ENCODE measurements at regions not wholly inside any gene's neighbourhood (a gene's known extent, or its start where the extent isn't known, plus 50 kb on each side); places are given as distances from the start of the nearest gene placed in this dataset.

- H4K20me1 ChIP-seq (ENCODE audit: insufficient read depth): no peaks in the 10 kb centered on the region
- H3K9me2 ChIP-seq (ENCODE audit: insufficient read depth): no peaks in the 10 kb centered on the region
- H3K27me3 ChIP-seq (ENCODE audit: insufficient read depth, low read length): no peaks in the 10 kb centered on the region
- no peaks in the 10 kb centered on the region for H3K79me2 ChIP-seq (ENCODE audit: insufficient read depth, low read length)
- no peak for DNase-seq (ENCODE audit: low read depth, low spot score)
- peaks cover 26 to 31% of the 10 kb centered on the region in 2 experiments for H3K4me1 ChIP-seq (ENCODE audit: control insufficient read depth in 1 of 2, insufficient read depth in 2 of 2, low read length in 2 of 2)
- H3K9me3 ChIP-seq (ENCODE audit: control insufficient read depth in 1 of 2, insufficient read depth in 1 of 2, low read depth in 1 of 2, low read length in 2 of 2): no peaks in the 10 kb centered on the region
- ChIA-PET CTCF (no interaction called here), RAD21 (ENCODE audit: low non-redundant PET in 1 of 2, low total read pairs in 2 of 2, uncharacterized antibody in 2 of 2, unreplicated experiment in 2 of 2) (no interaction called here), POLR2A (no interaction called here)
- no peak for TF ChIP-seq YY1 (IDR thresholded peaks at IDR 0.05; ENCODE audit: extremely low read depth, insufficient replicate concordance, low read depth, low read length)
- TF ChIP-seq TCF7L2 (IDR thresholded peaks at IDR 0.05; ENCODE audit: borderline replicate concordance, extremely low read depth, insufficient read depth, insufficient read length): no peak
- no peak for TF ChIP-seq EGR1 (IDR thresholded peaks at IDR 0.05; ENCODE audit: low read depth)
- no peak for TF ChIP-seq EZH2 (IDR thresholded peaks at IDR 0.05)
- no peak for TF ChIP-seq ZNF274 (IDR thresholded peaks at IDR 0.05; ENCODE audit: low read depth, low read length)
- TF ChIP-seq JUND (IDR thresholded peaks at IDR 0.05): no peak
- no peak for TF ChIP-seq CEBPB (IDR thresholded peaks at IDR 0.05; ENCODE audit: low read depth)
- TF ChIP-seq ATF3 (IDR thresholded peaks at IDR 0.05): no peak
- TF ChIP-seq ELF1 (IDR thresholded peaks at IDR 0.05; ENCODE audit: borderline replicate concordance, low read depth): no peak
- no peak for TF ChIP-seq SP1 (IDR thresholded peaks at IDR 0.05; ENCODE audit: low read depth)
- TF ChIP-seq POLR2AphosphoS5 (IDR thresholded peaks at IDR 0.05; ENCODE audit: low read depth, low read length): no peak
- H3K9ac ChIP-seq (ENCODE audit: low read length): no peak overlapping the region
- ATAC-seq: no peak
- H3K36me3 ChIP-seq (ENCODE audit: control insufficient read depth in 1 of 2, insufficient read depth in 2 of 2, low read length in 2 of 2): no peaks in the 10 kb centered on the region
- intact Hi-C loops (cut with micrococcal nuclease): no loop called here
- no peak overlapping the region for H3K4me2 ChIP-seq (ENCODE audit: low read length)
- no TSS peak for BruUV-seq (replicated peaks)
- H3K4me3 ChIP-seq (replicated peaks in 1 of 2; ENCODE audit: low read depth in 1 of 2, low read length in 2 of 2): no peak overlapping the region
- no peak overlapping the region for H3K27ac ChIP-seq (ENCODE audit: low read depth, low read length)
- no peak overlapping the region for H2AFZ ChIP-seq (ENCODE audit: low read depth, low read length, poor library complexity, severe bottlenecking)
These were observed 61.5 kb downstream of the IGLL1 start for GRCh38 chr22:23518376-23519187.
